Mesenchymal stem cell (in vitro differentiated cells and primary cell): ENCODE measurements at regions not wholly inside any gene's neighbourhood (a gene's known extent, or its start where the extent isn't known, plus 50 kb on each side); places are given as distances from the start of the nearest gene placed in this dataset.
"Not testable (repeated sequence)": the region's sequence is repeated elsewhere in the genome, so short reads cannot be mapped to it uniquely, and the experiment has no call there.

Experiments used
- DNase-seq: peaks from one replicate; pipeline ENCODE4 v3.0.0-alpha.2; 2013
- H2AFZ ChIP-seq: one replicate; pipeline ENCODE4 v1.6.1; 2013; ENCODE audit warnings: low read depth, mild to moderate bottlenecking, control low read depth, inconsistent platforms, low read length, moderate library complexity
- H2AK5ac ChIP-seq: 2 replicates; pipeline ENCODE4 v1.6.1; 2013; ENCODE audit warnings: low read length, moderate library complexity, mild to moderate bottlenecking, inconsistent platforms; ENCODE audit not compliant: severe bottlenecking
- H2BK120ac ChIP-seq: one replicate; pipeline ENCODE4 v1.6.1; 2013; ENCODE audit warnings: low read depth, mild to moderate bottlenecking, inconsistent platforms, low read length, moderate library complexity
- H2BK12ac ChIP-seq, 2 experiments: one replicate each; pipeline ENCODE4 v1.6.1; 2013; ENCODE audit warnings: inconsistent platforms in 2 of 2, low read length in 2 of 2, mild to moderate bottlenecking in 2 of 2, moderate library complexity in 2 of 2, control low read depth in 1 of 2
- H2BK15ac ChIP-seq: one replicate; pipeline ENCODE4 v1.6.1; 2013; ENCODE audit warnings: mild to moderate bottlenecking, low read depth, inconsistent platforms; ENCODE audit not compliant: poor library complexity, severe bottlenecking
- H2BK5ac ChIP-seq: 2 replicates; pipeline ENCODE4 v1.6.1; 2013; ENCODE audit warnings: low read depth, mild to moderate bottlenecking, low read length, control low read depth, inconsistent platforms; ENCODE audit not compliant: poor library complexity, severe bottlenecking
- H3K14ac ChIP-seq, 2 experiments: one replicate each; pipeline ENCODE4 v1.6.1; 2013; ENCODE audit warnings: inconsistent platforms in 2 of 2, low read length in 2 of 2, control low read depth in 1 of 2, mild to moderate bottlenecking in 1 of 2, moderate library complexity in 1 of 2
- H3K18ac ChIP-seq, 2 experiments: one replicate each; pipeline ENCODE4 v1.6.1; 2013; ENCODE audit warnings: inconsistent platforms in 2 of 2, low read length in 2 of 2, control low read depth in 1 of 2, low read depth in 1 of 2, mild to moderate bottlenecking in 1 of 2
- H3K23ac ChIP-seq, 2 experiments: one replicate each; pipeline ENCODE4 v1.6.1; 2013; ENCODE audit warnings: inconsistent platforms in 2 of 2, low read length in 2 of 2, mild to moderate bottlenecking in 2 of 2, moderate library complexity in 2 of 2, control low read depth in 1 of 2
- H3K27ac ChIP-seq: 2 replicates; pipeline ENCODE4 v1.5.1; 2013; ENCODE audit warnings: mild to moderate bottlenecking, moderate library complexity, low read length, control low read depth, inconsistent platforms; ENCODE audit not compliant: poor library complexity, severe bottlenecking
- H3K27me3 ChIP-seq, 2 experiments: 2 replicates each; pipeline versions ENCODE4 v1.6.1 to v1.7.0; 2013; ENCODE audit warnings: low read length in 2 of 2, mild to moderate bottlenecking in 2 of 2, moderate library complexity in 2 of 2, control low read depth in 1 of 2, inconsistent platforms in 1 of 2; ENCODE audit not compliant: control insufficient read depth in 1 of 2, insufficient read depth in 1 of 2
- H3K36me3 ChIP-seq, 2 experiments: 2 replicates each; pipeline versions ENCODE4 v1.6.1 to v1.7.0; 2013; ENCODE audit warnings: low read length in 2 of 2, control low read depth in 1 of 2, inconsistent platforms in 1 of 2, low read depth in 1 of 2, mild to moderate bottlenecking in 1 of 2; ENCODE audit not compliant: insufficient read depth in 2 of 2, control insufficient read depth in 1 of 2
- H3K4ac ChIP-seq, 2 experiments: one replicate each; pipeline ENCODE4 v1.6.1; 2013; ENCODE audit warnings: inconsistent platforms in 2 of 2, low read length in 2 of 2, mild to moderate bottlenecking in 2 of 2, moderate library complexity in 2 of 2, control low read depth in 1 of 2, low read depth in 1 of 2
- H3K4me1 ChIP-seq: 2 replicates; pipeline ENCODE4 v1.6.1; 2013; ENCODE audit warnings: low read depth, low read length, control low read depth; ENCODE audit not compliant: control insufficient read depth, insufficient read depth
- H3K4me2 ChIP-seq: 2 replicates; pipeline ENCODE4 v1.6.1; 2013; ENCODE audit warnings: low read length, mild to moderate bottlenecking, inconsistent platforms; ENCODE audit not compliant: poor library complexity, severe bottlenecking
- H3K4me3 ChIP-seq, 2 experiments: 2 replicates each; pipeline versions ENCODE4 v1.5.1 to v1.7.0; 2013; ENCODE audit warnings: low read length in 2 of 2, mild to moderate bottlenecking in 2 of 2, control low read depth in 1 of 2, low read depth in 1 of 2; ENCODE audit not compliant: insufficient read depth in 1 of 2
- H3K79me1 ChIP-seq: replicated peaks from 2 replicates; pipeline ENCODE4 v1.6.1; 2013; ENCODE audit warnings: mild to moderate bottlenecking, control low read depth, low read length, inconsistent platforms; ENCODE audit not compliant: poor library complexity, severe bottlenecking
- H3K9ac ChIP-seq: 2 replicates; pipeline ENCODE4 v1.7.0; 2013; ENCODE audit warnings: mild to moderate bottlenecking, low read length, moderate library complexity
- H3K9me3 ChIP-seq: 2 replicates; pipeline ENCODE4 v1.7.0; 2013; ENCODE audit warnings: mild to moderate bottlenecking, low read length; ENCODE audit not compliant: control insufficient read depth
- H4K8ac ChIP-seq: one replicate; pipeline ENCODE4 v1.6.1; 2013; ENCODE audit warnings: inconsistent platforms, mild to moderate bottlenecking, low read length, moderate library complexity
- H4K91ac ChIP-seq: one replicate; pipeline ENCODE4 v1.6.1; 2013; ENCODE audit warnings: mild to moderate bottlenecking, low read length, inconsistent platforms
- WGBS: methylation state at CpG from one replicate; pipeline ENCODE4 v1.1.7; 2013; ENCODE audit warnings: mixed read lengths; 5-methylcytosine and 5-hydroxymethylcytosine counted together

- H2AFZ ChIP-seq, H2BK5ac ChIP-seq, H3K36me3 ChIP-seq, H3K23ac ChIP-seq, H3K27ac ChIP-seq, H3K14ac ChIP-seq, DNase-seq, H3K4me3 ChIP-seq, H2BK12ac ChIP-seq, H3K4me2 ChIP-seq, H3K27me3 ChIP-seq, H2BK120ac ChIP-seq, H3K18ac ChIP-seq, H3K4ac ChIP-seq, H3K9me3 ChIP-seq, H3K9ac ChIP-seq, H2BK15ac ChIP-seq, H4K91ac ChIP-seq, H3K4me1 ChIP-seq, H3K79me1 ChIP-seq, H2AK5ac ChIP-seq, H4K8ac ChIP-seq: not testable (repeated sequence)
- WGBS, result 67% methylated on average over 1 of the region's 6 CpGs
Observed at GRCh38 chr17:16830770-16831169, 140.7 kb downstream of the CCDC144A start.

- H2AFZ ChIP-seq, H3K14ac ChIP-seq, H3K23ac ChIP-seq, H3K4me1 ChIP-seq, H3K4me2 ChIP-seq, H2BK15ac ChIP-seq, H3K18ac ChIP-seq, H4K91ac ChIP-seq, DNase-seq, H2AK5ac ChIP-seq, H3K79me1 ChIP-seq, H2BK5ac ChIP-seq, H2BK120ac ChIP-seq, H3K27ac ChIP-seq, H4K8ac ChIP-seq, H3K27me3 ChIP-seq, H3K4me3 ChIP-seq, H3K9ac ChIP-seq, H3K36me3 ChIP-seq, H3K4ac ChIP-seq, H2BK12ac ChIP-seq, H3K9me3 ChIP-seq: not testable (repeated sequence)
- no CpG with 5 or more reads among the region's 12 CpGs for WGBS
Observed at GRCh38 chr17:16830219-16830618, 140.2 kb downstream of the CCDC144A start.
